ENCODE measurements at regions not wholly inside any gene's neighbourhood (a gene's known extent, or its start where the extent isn't known, plus 50 kb on each side); places are given as distances from the start of the nearest gene placed in this dataset.
"Not testable (repeated sequence)": the region's sequence is repeated elsewhere in the genome, so short reads cannot be mapped to it uniquely, and the experiment has no call there.

DNA sequence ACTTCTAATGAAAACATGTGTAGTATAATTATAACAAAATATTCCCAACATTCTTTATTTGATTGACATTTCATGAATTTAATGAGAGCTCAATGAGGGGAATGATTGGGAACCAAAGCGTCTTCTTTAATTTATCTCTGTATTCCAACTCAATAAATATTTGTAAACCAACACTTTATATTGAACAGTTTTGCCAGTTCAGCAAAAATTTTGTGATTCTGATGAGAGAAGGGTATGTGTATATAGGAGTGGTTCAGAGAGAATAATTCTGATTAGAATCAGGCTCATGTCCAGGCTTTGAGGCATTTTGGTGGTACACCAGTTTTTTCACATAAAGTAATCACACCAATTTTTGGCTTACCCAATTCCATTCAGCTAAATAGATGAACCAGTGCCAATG is 564.2 kb downstream of the TMTC2 start:
- no peak overlapping the region for H3K4me3 ChIP-seq (ENCODE audit: low read depth, low read length)
- TF ChIP-seq, protein P1, sequence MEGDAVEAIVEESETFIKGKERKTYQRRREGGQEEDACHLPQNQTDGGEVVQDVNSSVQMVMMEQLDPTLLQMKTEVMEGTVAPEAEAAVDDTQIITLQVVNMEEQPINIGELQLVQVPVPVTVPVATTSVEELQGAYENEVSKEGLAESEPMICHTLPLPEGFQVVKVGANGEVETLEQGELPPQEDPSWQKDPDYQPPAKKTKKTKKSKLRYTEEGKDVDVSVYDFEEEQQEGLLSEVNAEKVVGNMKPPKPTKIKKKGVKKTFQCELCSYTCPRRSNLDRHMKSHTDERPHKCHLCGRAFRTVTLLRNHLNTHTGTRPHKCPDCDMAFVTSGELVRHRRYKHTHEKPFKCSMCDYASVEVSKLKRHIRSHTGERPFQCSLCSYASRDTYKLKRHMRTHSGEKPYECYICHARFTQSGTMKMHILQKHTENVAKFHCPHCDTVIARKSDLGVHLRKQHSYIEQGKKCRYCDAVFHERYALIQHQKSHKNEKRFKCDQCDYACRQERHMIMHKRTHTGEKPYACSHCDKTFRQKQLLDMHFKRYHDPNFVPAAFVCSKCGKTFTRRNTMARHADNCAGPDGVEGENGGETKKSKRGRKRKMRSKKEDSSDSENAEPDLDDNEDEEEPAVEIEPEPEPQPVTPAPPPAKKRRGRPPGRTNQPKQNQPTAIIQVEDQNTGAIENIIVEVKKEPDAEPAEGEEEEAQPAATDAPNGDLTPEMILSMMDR (IDR thresholded peaks at IDR 0.05; ENCODE audit: low read depth, low read length), result no peak
- H3K27ac ChIP-seq, result no peak overlapping the region

DNA sequence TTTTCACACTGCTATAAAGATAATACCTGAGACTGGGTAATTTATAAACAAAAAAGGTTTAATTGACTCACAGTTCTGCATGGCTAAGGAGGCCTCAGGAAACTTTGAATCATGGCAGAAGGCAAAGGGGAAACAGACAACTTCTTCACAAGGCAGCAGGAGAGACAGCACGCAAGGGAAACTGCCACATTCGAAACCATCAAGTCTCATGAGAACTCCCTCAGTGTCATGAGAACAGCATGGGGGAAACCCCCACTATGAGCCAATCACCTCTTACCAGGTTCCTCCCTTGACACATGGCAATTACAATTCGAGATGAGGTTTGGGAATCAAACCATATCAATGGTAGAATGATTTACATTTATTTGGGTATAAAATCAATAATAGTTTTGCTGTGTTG is 558.5 kb downstream of the TMTC2 start:
- no peaks in the 10 kb centered on the region for H3K36me3 ChIP-seq
- TF ChIP-seq, protein P1 (IDR thresholded peaks at IDR 0.05; ENCODE audit: low read depth, low read length), result no peak
- H3K9me3 ChIP-seq (ENCODE audit: severe bottlenecking), result no peaks in the 10 kb centered on the region
- H3K27me3 ChIP-seq (ENCODE audit: insufficient read depth, low read depth, severe bottlenecking), result no peaks in the 10 kb centered on the region
- no peak overlapping the region for H3K4me3 ChIP-seq (ENCODE audit: low read depth, low read length)
- H3K27ac ChIP-seq, result no peak overlapping the region
- no peak for DNase-seq

More for the DNA sequence above, 564.2 kb downstream of the TMTC2 start:
- Histone ChIP-seq H3K27me3 (ENCODE audit: insufficient read depth, low read depth, severe bottlenecking) (no peaks in the 10 kb centered on the region), H3K36me3 (no peaks in the 10 kb centered on the region), H3K9me3 (ENCODE audit: severe bottlenecking) (no peaks in the 10 kb centered on the region)
- no peak for DNase-seq

DNA sequence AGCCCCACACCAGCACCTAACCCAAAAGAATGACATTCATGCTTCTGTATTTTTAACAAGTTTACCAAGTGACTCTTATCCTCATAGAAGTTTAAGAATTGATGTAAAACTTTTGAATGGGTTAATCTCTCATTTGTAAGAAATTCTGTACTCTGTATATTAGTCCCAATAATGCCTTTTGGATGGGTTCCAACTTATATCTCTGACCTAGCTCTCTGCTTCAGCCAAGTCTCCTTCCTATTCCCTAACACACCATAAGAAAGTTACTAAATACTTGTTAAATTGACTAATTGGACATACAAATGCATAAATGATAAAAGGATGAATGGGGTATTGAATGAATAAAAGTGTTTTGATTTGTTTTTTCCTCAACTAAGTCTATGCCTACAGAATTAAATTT is 557.3 kb downstream of the TMTC2 start:
- H3K27ac ChIP-seq, result no peak overlapping the region

DNA sequence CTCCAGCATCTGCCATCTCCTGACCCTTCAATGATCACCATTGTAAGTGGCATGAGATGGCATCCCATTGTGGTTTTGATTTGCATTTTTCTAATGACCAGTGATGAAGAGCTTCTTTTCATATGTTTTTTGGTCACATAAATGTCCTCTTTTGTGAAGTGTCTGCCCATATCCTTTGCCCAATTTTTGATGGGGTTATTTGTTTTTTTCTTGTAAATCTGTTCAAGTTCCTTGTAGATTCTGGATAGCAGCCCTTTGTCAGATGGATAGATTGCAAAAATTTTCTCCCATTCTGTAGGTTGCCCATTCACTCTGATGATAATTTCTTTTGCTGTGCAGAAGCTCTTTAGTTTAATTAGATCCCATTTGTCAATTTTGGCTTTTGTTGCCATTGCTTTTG is 547.3 kb downstream of the TMTC2 start:
- H3K36me3 ChIP-seq; DNase-seq; H3K27me3 ChIP-seq (ENCODE audit: insufficient read depth, low read depth, severe bottlenecking); H3K9me3 ChIP-seq (ENCODE audit: severe bottlenecking); H3K4me3 ChIP-seq (ENCODE audit: low read depth, low read length); H3K27ac ChIP-seq: not testable (repeated sequence)

More for the DNA sequence above, 557.3 kb downstream of the TMTC2 start:
- no peaks in the 10 kb centered on the region for H3K27me3 ChIP-seq (ENCODE audit: insufficient read depth, low read depth, severe bottlenecking)
- TF ChIP-seq, protein P1 (IDR thresholded peaks at IDR 0.05; ENCODE audit: low read depth, low read length), result no peak
- no peaks in the 10 kb centered on the region for H3K9me3 ChIP-seq (ENCODE audit: severe bottlenecking)
- DNase-seq, result no peak
- H3K36me3 ChIP-seq, result no peaks in the 10 kb centered on the region
- no peak overlapping the region for H3K4me3 ChIP-seq (ENCODE audit: low read depth, low read length)

- DNase-seq; H3K27ac ChIP-seq; H3K4me3 ChIP-seq (ENCODE audit: low read depth, low read length); H3K36me3 ChIP-seq; H3K27me3 ChIP-seq (ENCODE audit: insufficient read depth, low read depth, severe bottlenecking); H3K9me3 ChIP-seq (ENCODE audit: severe bottlenecking): not testable (repeated sequence)
These were observed 540.3 kb downstream of the TMTC2 start for GRCh38 chr12:83226960-83227359.

GRCh38 chr12:83225806-83226205 is 539.1 kb downstream of the TMTC2 start:
- H3K9me3 ChIP-seq (ENCODE audit: severe bottlenecking), result no peaks in the 10 kb centered on the region
- H3K27me3 ChIP-seq (ENCODE audit: insufficient read depth, low read depth, severe bottlenecking), result no peaks in the 10 kb centered on the region
- no peak overlapping the region for H3K4me3 ChIP-seq (ENCODE audit: low read depth, low read length)
- DNase-seq, result no peak
- H3K27ac ChIP-seq, result no peak overlapping the region
- TF ChIP-seq, protein P1 (IDR thresholded peaks at IDR 0.05; ENCODE audit: low read depth, low read length), result no peak
- H3K36me3 ChIP-seq, result no peaks in the 10 kb centered on the region

GRCh38 chr12:83224012-83224411 is 537.3 kb downstream of the TMTC2 start:
- H3K36me3 ChIP-seq, result no peaks in the 10 kb centered on the region
- no peaks in the 10 kb centered on the region for H3K9me3 ChIP-seq (ENCODE audit: severe bottlenecking)
- no peak for DNase-seq
- H3K27me3 ChIP-seq (ENCODE audit: insufficient read depth, low read depth, severe bottlenecking), result no peaks in the 10 kb centered on the region
- no peak overlapping the region for H3K4me3 ChIP-seq (ENCODE audit: low read depth, low read length)
- no peak overlapping the region for H3K27ac ChIP-seq
- TF ChIP-seq, protein P1 (IDR thresholded peaks at IDR 0.05; ENCODE audit: low read depth, low read length), result no peak

Measured in WERI-Rb-1 (cell line).